Upper lobe of left lung (tissue), 4 donors: ENCODE measurements at regions not wholly inside any gene's neighbourhood (a gene's known extent, or its start where the extent isn't known, plus 50 kb on each side); places are given as distances from the start of the nearest gene placed in this dataset.

Experiments used
- CTCF ChIP-seq, 6 experiments: fragments of 450-650 bp in 4 of 6; fragments of 200-600 bp in 2 of 6; sonication (generic) in 2 of 6; IDR thresholded peaks; one replicate each; pipeline ENCODE4 v1.5.1; 2016 to 2019; ENCODE audit warnings: antibody characterized with exemption in 6 of 6
- EP300 ChIP-seq, 4 donors: sonication (generic); formaldehyde crosslinking; IDR thresholded peaks; one replicate each; pipeline ENCODE4 v1.5.1; 2017; ENCODE audit warnings: antibody characterized with exemption in 4 of 4, control low read depth in 2 of 4
- POLR2A ChIP-seq, 4 donors: fragments of 450-650 bp; IDR thresholded peaks; one replicate each; pipeline ENCODE4 v1.5.1; 2016 to 2017; ENCODE audit warnings: antibody characterized with exemption in 4 of 4, mild to moderate bottlenecking in 2 of 4
- POLR2AphosphoS5 ChIP-seq, 2 donors: sonication (generic); formaldehyde crosslinking; IDR thresholded peaks; one replicate each; pipeline ENCODE4 v1.5.1; 2017; ENCODE audit warnings: antibody characterized with exemption in 2 of 2

- TF ChIP-seq CTCF (IDR thresholded peaks at IDR 0.05), result no peak
- TF ChIP-seq POLR2AphosphoS5 (IDR thresholded peaks at IDR 0.05), result no peak
- no peak for TF ChIP-seq POLR2A (IDR thresholded peaks at IDR 0.05)
- TF ChIP-seq EP300 (IDR thresholded peaks at IDR 0.05), result no peak
Observed at GRCh38 chr16:63442246-63442645, 1406.0 kb upstream of the CDH8 start.
